HG03175 (cell line): ENCODE measurements at regions not wholly inside any gene's neighbourhood (a gene's known extent, or its start where the extent isn't known, plus 50 kb on each side); places are given as distances from the start of the nearest gene placed in this dataset.
"Not testable (repeated sequence)": the region's sequence is repeated elsewhere in the genome, so short reads cannot be mapped to it uniquely, and the experiment has no call there.

Source experiments
- ATAC-seq: cut with Tn5 transposase; IDR thresholded peaks from one replicate; pipeline ENCODE4 v1.9.1; 2021; ENCODE audit warnings: mild to moderate bottlenecking, moderate library complexity; ENCODE audit not compliant: unreplicated experiment

DNA sequence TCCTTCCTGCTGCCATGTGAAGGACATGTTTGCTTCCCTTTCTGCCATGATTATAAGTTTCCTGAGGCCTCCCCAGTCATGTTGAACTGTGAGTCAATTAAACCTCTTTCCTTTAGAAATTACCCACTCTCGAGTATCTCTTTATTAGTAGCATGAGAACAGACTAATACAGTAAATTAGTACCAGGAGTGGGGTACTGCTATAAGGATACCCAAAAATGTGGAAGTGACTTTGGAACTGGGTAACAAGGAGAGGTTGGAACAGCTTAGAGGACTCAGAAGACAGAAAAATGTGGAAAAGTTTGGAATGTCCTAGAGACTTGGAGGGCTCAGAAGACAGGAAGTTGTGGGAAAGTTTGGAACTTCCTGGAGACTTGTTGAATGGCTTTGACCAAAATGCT is 283.0 kb upstream of the DEPDC1 start:
- ATAC-seq: not testable (repeated sequence)

DNA sequence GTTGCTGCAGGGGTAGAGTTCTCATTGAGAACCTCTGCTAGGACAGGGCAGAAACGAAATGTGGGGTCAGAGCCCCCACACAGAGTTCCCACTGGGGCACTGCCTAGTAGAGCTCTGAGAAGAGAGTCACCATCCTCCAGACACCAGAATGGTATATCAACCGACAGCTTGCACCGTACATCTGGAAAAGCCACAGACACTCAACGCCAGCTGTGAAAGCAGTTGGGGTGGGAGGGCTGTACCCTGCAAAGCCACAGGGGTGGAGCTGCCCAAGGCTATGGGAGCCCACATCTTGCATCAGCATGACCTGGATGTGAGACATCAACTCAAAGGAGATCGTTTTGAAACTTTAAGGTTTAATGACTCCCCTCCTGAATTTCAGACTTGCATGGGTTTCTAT is 284.0 kb upstream of the DEPDC1 start:
- no peak for ATAC-seq

- no peak for ATAC-seq
These were observed 286.0 kb upstream of the DEPDC1 start for GRCh38 chr1:68782890-68783289.

DNA sequence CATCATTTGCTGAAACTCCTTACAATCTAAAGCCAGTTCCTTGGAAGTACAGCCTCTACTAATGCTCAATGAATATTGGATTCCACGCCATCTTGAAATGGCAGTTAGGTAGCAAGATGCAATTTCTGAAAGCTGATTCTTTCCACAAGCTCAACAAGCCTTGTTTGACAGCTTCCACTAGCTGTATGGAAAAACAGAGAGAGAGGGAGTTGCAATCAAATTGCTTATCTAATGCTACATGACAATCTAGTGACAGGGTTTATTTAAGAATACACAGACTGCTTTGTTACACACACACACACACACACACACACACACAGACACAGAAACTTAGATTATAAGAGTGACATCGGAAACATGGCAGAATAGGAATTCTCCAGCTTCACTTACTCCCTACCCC is 288.4 kb upstream of the DEPDC1 start:
- no peak for ATAC-seq

- no peak for ATAC-seq
These were observed 291.9 kb upstream of the DEPDC1 start for GRCh38 chr1:68788762-68789161.

DNA sequence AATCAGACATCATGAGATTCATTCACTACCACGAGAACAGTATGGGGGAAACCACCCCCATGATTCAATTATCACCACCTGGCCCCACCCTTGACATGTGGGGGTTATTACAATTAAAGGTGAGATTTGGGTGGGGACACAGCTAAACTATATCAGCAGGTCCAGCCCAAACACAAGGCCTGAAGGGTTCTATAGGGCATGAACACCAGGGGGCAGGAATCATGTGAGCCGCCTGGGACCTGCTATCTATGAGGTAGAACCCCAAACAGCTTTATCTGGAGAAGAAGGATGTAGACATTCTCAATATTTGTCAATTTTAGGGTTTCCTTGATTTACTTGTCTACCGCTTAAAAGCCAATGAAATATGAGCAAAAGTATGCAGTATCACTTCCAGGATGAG is 294.9 kb upstream of the DEPDC1 start:
- no peak for ATAC-seq

DNA sequence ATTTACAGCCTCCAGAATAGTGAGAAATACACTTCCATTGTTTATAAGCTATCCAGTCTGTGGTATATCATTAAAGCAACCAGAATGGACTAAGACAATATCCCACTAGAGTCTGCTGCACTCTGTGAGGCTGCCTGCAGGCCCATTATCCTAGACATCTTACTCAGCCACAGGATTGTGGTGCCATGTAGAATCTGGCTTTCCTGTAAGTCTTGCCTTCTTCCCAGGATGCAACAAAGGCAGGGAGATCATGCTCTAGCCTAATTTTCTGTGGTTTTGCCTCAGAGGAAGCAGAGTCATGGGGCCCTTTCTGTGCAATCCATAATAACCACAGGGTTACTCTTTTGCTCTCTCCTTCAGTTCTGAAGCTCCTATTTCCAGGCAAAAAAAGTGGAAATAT is 299.1 kb upstream of the DEPDC1 start:
- ATAC-seq: no peak

GRCh38 chr1:68796888-68797287 is 300.0 kb upstream of the DEPDC1 start:
- no peak for ATAC-seq

DNA sequence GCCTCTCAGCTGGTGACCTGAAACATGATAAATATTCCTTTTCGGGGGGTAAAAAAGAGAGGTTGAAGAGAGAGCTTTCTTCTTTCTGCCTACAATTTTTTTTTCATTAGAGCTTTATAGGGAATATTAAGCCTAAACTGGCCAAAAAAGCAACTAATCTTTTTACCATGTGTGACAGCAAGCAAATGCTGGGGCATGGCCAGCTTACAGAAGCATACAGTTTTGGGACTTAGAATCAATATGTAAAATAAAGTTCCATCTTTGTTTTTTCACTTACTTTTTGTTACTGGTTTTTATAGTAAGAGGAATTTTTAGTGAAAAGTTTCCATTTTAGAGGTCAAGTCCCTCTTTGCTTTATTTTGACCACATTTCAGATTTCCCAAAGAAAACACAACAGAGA is 301.2 kb upstream of the DEPDC1 start:
- ATAC-seq: no peak

- ATAC-seq: no peak
These were observed 302.2 kb upstream of the DEPDC1 start for GRCh38 chr1:68799096-68799495.

DNA sequence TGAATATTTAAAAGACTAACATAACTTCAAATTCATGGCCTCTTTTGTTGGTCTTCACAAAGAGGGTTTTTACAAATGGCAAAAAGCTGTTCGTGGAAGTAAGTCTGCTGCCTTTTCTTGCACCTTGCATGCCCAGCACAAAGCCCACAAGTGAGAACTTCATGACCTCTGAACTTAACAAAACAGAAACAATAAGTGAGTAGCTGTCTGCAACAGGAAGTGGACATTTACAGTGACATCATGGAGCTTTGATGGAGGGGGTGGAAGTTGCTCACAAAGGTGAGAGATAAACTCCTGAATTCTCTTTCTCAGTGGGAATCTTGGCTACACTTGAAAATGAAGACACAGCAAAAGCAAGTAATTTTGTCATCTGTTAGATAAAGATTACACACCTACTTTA is 303.3 kb upstream of the DEPDC1 start:
- no peak for ATAC-seq

DNA sequence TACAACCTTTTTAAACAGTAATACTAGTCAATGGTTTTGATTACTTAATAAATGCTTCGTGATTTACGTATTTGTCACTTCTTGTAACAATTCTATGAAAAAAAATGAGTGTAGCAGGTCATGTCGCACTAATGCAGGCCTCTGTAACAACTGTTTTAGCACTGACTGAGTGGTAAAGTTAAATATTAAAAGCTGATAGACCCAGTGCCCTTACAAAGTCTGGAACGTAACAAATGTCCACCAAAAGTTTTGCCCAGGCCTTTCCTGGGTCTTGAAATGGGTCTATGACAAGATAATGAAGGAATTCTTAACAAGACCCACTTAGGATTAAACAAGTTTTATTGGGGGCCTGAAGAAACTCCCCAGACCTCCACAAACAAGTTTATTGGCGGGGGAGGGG is 304.6 kb upstream of the DEPDC1 start:
- ATAC-seq: no peak

DNA sequence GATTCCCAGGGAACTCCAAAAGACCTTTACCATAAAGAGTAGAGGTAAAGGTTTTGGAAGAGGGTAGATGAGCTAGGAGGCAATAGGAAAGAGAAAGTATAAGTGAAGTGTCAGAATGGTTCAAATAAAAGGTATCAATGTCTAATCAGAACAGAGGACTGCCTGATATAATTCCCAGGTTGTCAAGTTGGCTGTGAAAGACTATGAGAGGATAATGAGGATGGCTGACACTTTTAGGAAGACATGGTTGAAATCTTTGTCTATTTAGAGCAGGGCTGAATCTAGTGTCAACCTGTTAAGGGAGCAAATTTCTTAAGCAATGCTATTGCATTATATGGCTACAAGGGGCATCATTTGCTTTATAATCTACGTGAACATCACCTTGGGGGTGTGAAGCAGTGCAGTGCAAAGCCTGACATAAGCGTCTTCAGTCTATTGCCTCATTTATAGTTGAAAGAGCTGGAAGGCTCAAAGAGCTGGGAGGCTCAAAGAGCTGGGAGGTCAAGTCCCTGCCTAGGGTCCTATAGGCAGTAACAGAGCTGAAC is 308.3 kb upstream of the DEPDC1 start:
- ATAC-seq: no peak

DNA sequence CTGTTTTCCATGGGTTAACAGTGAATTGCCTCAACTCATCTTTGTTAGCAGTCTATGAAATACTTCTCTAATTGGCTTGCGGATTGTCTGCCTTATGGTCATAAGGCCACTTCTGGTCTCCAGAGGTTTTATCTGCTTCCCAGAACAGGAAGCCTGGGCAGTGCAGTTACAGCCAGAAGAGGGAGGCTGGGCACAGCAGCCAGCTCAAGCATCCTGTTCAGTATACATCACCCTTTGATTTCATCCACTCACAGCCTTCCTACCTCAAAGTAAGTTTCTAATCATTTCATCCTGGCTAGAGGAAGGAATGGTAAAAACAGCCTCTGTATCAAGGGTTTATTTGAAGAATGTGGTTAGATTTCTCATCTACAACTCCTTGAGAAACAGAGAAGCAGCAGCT is 311.5 kb upstream of the DEPDC1 start:
- ATAC-seq: no peak

- no peak for ATAC-seq
These were observed 314.9 kb upstream of the DEPDC1 start for GRCh38 chr1:68811806-68812205.

GRCh38 chr1:68812333-68812732 is 315.5 kb upstream of the DEPDC1 start:
- ATAC-seq: no peak

DNA sequence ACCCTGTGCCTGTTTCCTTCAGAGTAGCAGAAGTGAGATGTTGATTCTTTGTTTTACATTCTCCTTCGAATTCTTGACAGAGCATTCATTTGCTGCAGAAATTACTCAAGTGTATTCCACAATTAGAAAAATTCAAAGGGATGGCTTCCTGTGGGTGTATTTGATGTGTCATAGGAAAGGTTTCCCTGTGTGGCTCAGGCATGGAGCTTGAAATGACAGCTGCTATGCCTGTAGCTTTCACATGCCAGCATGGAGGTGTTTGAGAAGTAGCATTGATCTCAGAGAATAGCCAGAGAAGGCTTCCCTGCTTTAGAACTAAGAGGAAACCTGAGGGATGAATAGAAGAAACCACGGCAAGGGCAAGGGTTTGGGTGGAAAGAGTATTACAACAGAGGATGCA is 317.2 kb upstream of the DEPDC1 start:
- ATAC-seq: no peak

- ATAC-seq: no peak
These were observed 318.8 kb upstream of the DEPDC1 start for GRCh38 chr1:68815632-68816031.

- not testable (repeated sequence) for ATAC-seq
These were observed 320.8 kb upstream of the DEPDC1 start for GRCh38 chr1:68817505-68818210.

DNA sequence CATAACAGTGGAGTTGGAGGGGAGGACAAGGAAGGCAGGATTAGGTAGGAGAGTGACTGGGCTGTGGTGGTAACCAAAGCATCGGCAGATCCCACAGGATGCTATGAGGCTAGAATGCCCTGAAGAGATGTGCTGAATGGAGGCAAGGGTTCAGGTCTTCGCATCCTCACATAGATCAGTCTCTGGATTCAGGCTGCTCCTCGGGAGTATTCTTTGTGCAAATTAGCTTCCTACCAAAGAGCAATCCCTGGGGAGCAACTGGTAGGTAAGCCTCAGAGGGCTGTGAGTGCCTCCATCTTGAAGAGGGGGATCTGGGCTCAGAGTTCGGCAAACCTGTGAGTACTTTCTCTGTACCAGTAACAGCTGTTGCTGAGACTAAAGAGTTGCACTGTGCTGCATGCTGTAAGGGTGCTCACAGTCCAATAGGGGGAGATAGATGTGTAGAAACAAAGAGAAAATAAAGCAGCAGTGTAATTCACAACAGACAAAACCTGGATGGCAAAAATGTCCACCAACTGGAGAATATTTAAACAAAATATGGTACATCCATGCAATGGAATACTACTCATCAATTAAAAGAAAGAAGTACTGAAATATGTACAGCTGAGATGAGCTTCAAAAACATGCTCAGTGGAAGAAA is 322.4 kb upstream of the DEPDC1 start:
- ATAC-seq: no peak

DNA sequence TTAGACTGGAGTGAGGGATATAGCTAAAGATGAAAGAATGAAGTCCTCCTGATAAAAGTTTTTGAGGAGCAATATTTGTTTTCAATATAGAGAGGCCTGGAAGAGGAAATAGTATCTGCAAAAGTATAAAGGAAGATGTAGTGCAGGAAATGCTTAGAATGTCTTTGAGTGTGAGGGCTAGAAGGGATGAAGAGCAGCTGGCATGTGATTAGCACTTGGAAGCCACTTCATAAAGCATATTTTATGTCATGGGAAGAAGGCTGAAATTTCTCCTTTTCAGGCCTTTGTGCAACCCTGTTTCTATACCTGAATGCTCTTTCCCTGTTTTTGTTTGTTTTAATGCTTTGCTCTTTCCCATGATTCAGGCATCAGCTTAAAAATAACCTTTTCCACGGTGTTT is 323.3 kb upstream of the DEPDC1 start:
- ATAC-seq: no peak

DNA sequence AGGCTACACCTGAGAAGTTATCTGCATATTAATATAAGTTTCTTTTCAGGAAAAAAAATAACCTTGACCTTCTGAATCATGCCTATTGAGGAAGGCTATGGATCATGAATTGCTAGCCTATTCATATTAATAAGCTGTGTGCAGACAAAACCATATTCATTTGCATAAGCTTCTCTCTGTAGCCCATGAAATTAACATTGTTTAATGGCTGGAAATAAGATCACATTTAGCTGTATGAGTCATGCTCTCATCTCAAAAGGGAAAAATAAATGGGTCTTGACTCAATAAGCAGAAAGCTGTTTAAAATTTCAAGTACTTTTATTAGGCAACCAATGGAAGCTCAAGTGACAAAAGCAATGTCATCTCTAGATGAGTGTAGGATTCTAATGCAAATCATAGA is 330.0 kb upstream of the DEPDC1 start:
- no peak for ATAC-seq

- no peak for ATAC-seq
These were observed 330.4 kb upstream of the DEPDC1 start for GRCh38 chr1:68827261-68827660.
